WTC11 (cell line): ENCODE measurements at regions not wholly inside any gene's neighbourhood (a gene's known extent, or its start where the extent isn't known, plus 50 kb on each side); places are given as distances from the start of the nearest gene placed in this dataset.

Experiments
- ATAC-seq: fragments of 200-7000 bp; cut with Tn5 transposase; 2 replicates; pipeline ENCODE4 v1.10.0; 2021; ENCODE audit warnings: mild to moderate bottlenecking, moderate library complexity
- CTCF ChIA-PET: fragments of 300-600 bp; sonication (Branson Sonifier 250); formaldehyde crosslinking; loops from one replicate; lab custom pipeline; 2021; ENCODE audit warnings: antibody characterized with exemption; lab: Charles Lee
- POLR2A ChIA-PET: fragments of 350-600 bp; sonication (Branson Sonifier 250); formaldehyde crosslinking; loops from one replicate; lab custom pipeline; 2021; ENCODE audit warnings: antibody characterized with exemption; lab: Charles Lee
- DNase-seq: peaks from one replicate; pipeline ENCODE4 v3.0.0; 2021; ENCODE audit warnings: low spot score
- H3K27ac Mint-ChIP-seq: 2 replicates; pipeline ENCODE4 v1.8.0; 2021; ENCODE audit warnings: mixed read lengths
- H3K27me3 Mint-ChIP-seq: 2 replicates; pipeline ENCODE4 v1.8.0; 2021; ENCODE audit warnings: low read depth, mild to moderate bottlenecking, moderate library complexity, mixed read lengths
- H3K36me3 Mint-ChIP-seq: 2 replicates; pipeline ENCODE4 v1.8.0; 2021; ENCODE audit warnings: mixed read lengths
- H3K4me1 Mint-ChIP-seq: 2 replicates; pipeline ENCODE4 v1.8.0; 2022; ENCODE audit warnings: mixed read lengths
- H3K4me3 Mint-ChIP-seq: 2 replicates; pipeline ENCODE4 v1.8.0; 2021; ENCODE audit warnings: mild to moderate bottlenecking, moderate library complexity, mixed read lengths
- H3K9me3 Mint-ChIP-seq: 2 replicates; pipeline ENCODE4 v1.8.0; 2021; ENCODE audit warnings: mixed read lengths
- ATF1 ChIP-seq: sonication (generic); formaldehyde crosslinking; IDR thresholded peaks from 2 replicates; pipeline ENCODE4 v1.8.1; 2023; ENCODE audit warnings: mild to moderate bottlenecking, moderate library complexity, missing genetic modification reagents
- ATF3 ChIP-seq: sonication (generic); formaldehyde crosslinking; conservative IDR thresholded peaks from 2 replicates; pipeline ENCODE4 v1.8.1; 2022; ENCODE audit warnings: mild to moderate bottlenecking, missing genetic modification reagents
- CREM ChIP-seq: sonication (generic); formaldehyde crosslinking; IDR thresholded peaks from 2 replicates; pipeline ENCODE4 v1.8.1; 2022; ENCODE audit warnings: mild to moderate bottlenecking, missing genetic modification reagents, moderate library complexity
- FOXP4 ChIP-seq: sonication (generic); formaldehyde crosslinking; IDR thresholded peaks from 2 replicates; pipeline ENCODE4 v1.8.0; 2022; ENCODE audit warnings: mild to moderate bottlenecking, missing genetic modification reagents
- GRHL2 ChIP-seq: fragments of 250-450 bp; sonication (Bioruptor Pico); IDR thresholded peaks from 2 replicates; pipeline ENCODE4 v1.8.0; 2022; ENCODE audit warnings: mild to moderate bottlenecking, moderate library complexity; ENCODE audit not compliant: insufficient replicate concordance, severe bottlenecking
- HMGXB4 ChIP-seq: sonication (generic); formaldehyde crosslinking; IDR thresholded peaks from 2 replicates; pipeline ENCODE4 v1.8.1; 2023; ENCODE audit warnings: mild to moderate bottlenecking, moderate library complexity, missing genetic modification reagents
- JUN ChIP-seq: sonication (generic); formaldehyde crosslinking; IDR thresholded peaks from 2 replicates; pipeline ENCODE4 v1.8.0; 2023; ENCODE audit warnings: mild to moderate bottlenecking, missing genetic modification reagents
- NFATC4 ChIP-seq: fragments of 250-450 bp; sonication (Bioruptor Pico); IDR thresholded peaks from 2 replicates; pipeline ENCODE4 v1.9.0; 2021; ENCODE audit warnings: mild to moderate bottlenecking
- NFE2L1 ChIP-seq: sonication (generic); formaldehyde crosslinking; IDR thresholded peaks from 2 replicates; pipeline ENCODE4 v1.8.1; 2023; ENCODE audit warnings: missing genetic modification reagents
- NR3C1 ChIP-seq: sonication (generic); formaldehyde crosslinking; conservative IDR thresholded peaks from 2 replicates; pipeline ENCODE4 v1.8.1; 2023; ENCODE audit warnings: low read depth, mild to moderate bottlenecking, missing genetic modification reagents
- PRDM15 ChIP-seq: sonication (generic); formaldehyde crosslinking; IDR thresholded peaks from 2 replicates; pipeline ENCODE4 v1.8.0; 2022; ENCODE audit warnings: missing genetic modification reagents
- TCF7 ChIP-seq: sonication (generic); formaldehyde crosslinking; IDR thresholded peaks from 2 replicates; pipeline ENCODE4 v1.8.0; 2022; ENCODE audit warnings: mild to moderate bottlenecking, low read depth, missing genetic modification reagents, moderate library complexity
- TP53 ChIP-seq: sonication (generic); formaldehyde crosslinking; IDR thresholded peaks from 2 replicates; pipeline ENCODE4 v1.8.1; 2023; ENCODE audit warnings: mild to moderate bottlenecking, missing genetic modification reagents
- USF1 ChIP-seq: sonication (generic); formaldehyde crosslinking; IDR thresholded peaks from 2 replicates; pipeline ENCODE4 v1.8.0; 2022; ENCODE audit warnings: mild to moderate bottlenecking, missing genetic modification reagents
- ZBTB21 ChIP-seq: sonication (generic); formaldehyde crosslinking; IDR thresholded peaks from 2 replicates; pipeline ENCODE4 v1.8.1; 2023; ENCODE audit warnings: mild to moderate bottlenecking, missing genetic modification reagents, borderline replicate concordance
- ZNF219 ChIP-seq: sonication (generic); formaldehyde crosslinking; IDR thresholded peaks from 2 replicates; pipeline ENCODE4 v1.8.0; 2023; ENCODE audit warnings: missing genetic modification reagents, mild to moderate bottlenecking, borderline replicate concordance
- ZNF317 ChIP-seq: sonication (generic); formaldehyde crosslinking; IDR thresholded peaks from 2 replicates; pipeline ENCODE4 v1.8.1; 2023; ENCODE audit warnings: low read depth, mild to moderate bottlenecking, moderate library complexity, missing genetic modification reagents, borderline replicate concordance
- ZNF416 ChIP-seq: fragments of 250-450 bp; sonication (Bioruptor Pico); IDR thresholded peaks from 2 replicates; pipeline ENCODE4 v1.9.0; 2021; ENCODE audit warnings: mild to moderate bottlenecking, inconsistent platforms
- ZNF512 ChIP-seq: sonication (generic); formaldehyde crosslinking; IDR thresholded peaks from 2 replicates; pipeline ENCODE4 v1.8.1; 2022; ENCODE audit warnings: missing genetic modification reagents, borderline replicate concordance
- ZNF671 ChIP-seq: fragments of 250-450 bp; sonication (Bioruptor Pico); IDR thresholded peaks from 2 replicates; pipeline ENCODE4 v1.8.0; 2021; ENCODE audit warnings: mild to moderate bottlenecking

GRCh38 chr2:111712940-111713515 is 171.0 kb downstream of the ANAPC1 start (continued):
- no peak for TF ChIP-seq NFATC4 (CRISPR knock-in tag)
- no peak for TF ChIP-seq NFE2L1
- no peak for TF ChIP-seq PRDM15
- TF ChIP-seq ZBTB21 = no peak

GRCh38 chr2:111715987-111716904 is 167.7 kb downstream of the ANAPC1 start:
- CTCF ChIA-PET = no interaction called here
- peaks cover 8% of the 10 kb centered on the region; the same call in 1 of the 2 replicates for H3K27me3 Mint-ChIP-seq
- peaks cover 16% of the 10 kb centered on the region for H3K9me3 Mint-ChIP-seq
- peaks cover 10% of the 10 kb centered on the region for H3K4me1 Mint-ChIP-seq
- H3K4me3 Mint-ChIP-seq = no peak overlapping the region
- POLR2A ChIA-PET = interaction anchor here (0.5 kb wide), 1 partner anchor 588 kb away, joined by 3 read pairs; no protein-coding TSS in a partner anchor
- H3K27ac Mint-ChIP-seq = no peak overlapping the region
- ATAC-seq = no peak
- DNase-seq = no peak
- peaks cover 16% of the 10 kb centered on the region for H3K36me3 Mint-ChIP-seq
- TF ChIP-seq NR3C1 (CRISPR knock-in tag) = no peak
- no peak for TF ChIP-seq ATF1 (CRISPR knock-in tag)
- no peak for TF ChIP-seq ATF3 (CRISPR knock-in tag)
- no peak for TF ChIP-seq TCF7
- no peak for TF ChIP-seq CREM (CRISPR knock-in tag)

- Mint-ChIP-seq H3K27me3 (peaks cover 6% of the 10 kb centered on the region; the same call in 1 of the 2 replicates), H3K9me3 (peaks cover 7% of the 10 kb centered on the region), H3K27ac (no peak overlapping the region), H3K36me3 (peaks cover 7% of the 10 kb centered on the region), H3K4me3 (no peak overlapping the region), H3K4me1 (peaks cover 4% of the 10 kb centered on the region)
- CTCF ChIA-PET = no interaction called here
- POLR2A ChIA-PET = interaction anchor here (0.5 kb wide), 1 partner anchor 588 kb away, joined by 3 read pairs; no protein-coding TSS in a partner anchor
- no peak for ATAC-seq
- no peak for DNase-seq
- no peak for TF ChIP-seq ZNF219 (CRISPR knock-in tag)
- no peak for TF ChIP-seq TP53 (CRISPR knock-in tag)
- TF ChIP-seq HMGXB4 (CRISPR knock-in tag) = no peak
- TF ChIP-seq ZNF416 (CRISPR knock-in tag) = no peak
- TF ChIP-seq FOXP4 (CRISPR knock-in tag) = no peak
- no peak for TF ChIP-seq ZNF512 (CRISPR knock-in tag)
- no peak for TF ChIP-seq ZNF317
- no peak for TF ChIP-seq JUN (CRISPR knock-in tag)
- TF ChIP-seq GRHL2 (CRISPR knock-in tag) = no peak
- TF ChIP-seq USF1 (CRISPR knock-in tag) = no peak
- TF ChIP-seq ZNF671 = no peak
These were observed 166.9 kb downstream of the ANAPC1 start for GRCh38 chr2:111716905-111717775.
